Esophagus squamous epithelium (tissue), 4 donors: ENCODE measurements at regions not wholly inside any gene's neighbourhood (a gene's known extent, or its start where the extent isn't known, plus 50 kb on each side); places are given as distances from the start of the nearest gene placed in this dataset.

Source experiments
- POLR2A ChIP-seq, 4 donors: fragments of 450-650 bp; IDR thresholded peaks; one replicate each; pipeline ENCODE4 v1.6.1; 2017; ENCODE audit warnings: antibody characterized with exemption in 4 of 4, mild to moderate bottlenecking in 4 of 4, moderate library complexity in 3 of 4
- TF ChIP-seq, protein P1 (sequence below), 6 experiments: fragments of 450-650 bp in 4 of 6; fragments of 200-600 bp in 2 of 6; sonication (generic) in 2 of 6; IDR thresholded peaks; one replicate each; pipeline ENCODE4 v1.5.1; 2016 to 2019; ENCODE audit warnings: antibody characterized with exemption in 6 of 6, mild to moderate bottlenecking in 4 of 6, moderate library complexity in 4 of 6

DNA sequence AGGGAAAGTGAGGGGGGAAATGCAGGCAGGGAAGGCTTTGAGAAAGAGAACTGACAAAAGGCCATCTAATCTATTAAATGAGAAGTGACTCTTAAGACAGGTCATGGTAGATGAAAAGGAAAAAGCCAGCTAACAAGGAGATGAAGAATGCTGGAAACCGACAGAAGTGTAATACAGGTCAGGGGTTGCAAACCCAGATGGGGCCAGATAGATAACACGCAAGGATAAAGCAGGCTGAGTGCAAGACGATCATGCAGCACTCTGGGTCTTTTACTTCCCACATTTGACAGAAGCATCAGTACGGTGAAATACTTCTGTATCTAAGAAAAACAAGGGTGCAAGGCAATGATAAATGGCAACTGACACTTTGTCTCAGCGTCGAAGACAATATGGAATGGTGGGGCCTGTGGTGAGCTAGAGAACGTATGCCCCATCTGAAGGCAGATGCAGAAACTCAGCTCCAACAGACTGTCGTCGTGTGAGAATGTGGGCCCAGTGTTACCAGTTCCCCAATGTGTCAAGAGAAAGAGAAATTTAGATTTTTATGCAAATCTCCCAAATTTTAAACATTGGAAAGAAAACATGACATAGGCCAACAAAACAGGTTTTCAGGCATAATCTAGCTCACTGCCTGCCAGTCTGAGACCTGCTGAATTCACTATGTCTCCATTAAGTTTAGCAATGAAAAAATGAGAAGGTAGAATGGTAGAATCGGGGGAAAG, 187.4 kb downstream of the PHLDA1 start:
- TF ChIP-seq POLR2A (IDR thresholded peaks at IDR 0.05) = no peak
- TF ChIP-seq, protein P1, sequence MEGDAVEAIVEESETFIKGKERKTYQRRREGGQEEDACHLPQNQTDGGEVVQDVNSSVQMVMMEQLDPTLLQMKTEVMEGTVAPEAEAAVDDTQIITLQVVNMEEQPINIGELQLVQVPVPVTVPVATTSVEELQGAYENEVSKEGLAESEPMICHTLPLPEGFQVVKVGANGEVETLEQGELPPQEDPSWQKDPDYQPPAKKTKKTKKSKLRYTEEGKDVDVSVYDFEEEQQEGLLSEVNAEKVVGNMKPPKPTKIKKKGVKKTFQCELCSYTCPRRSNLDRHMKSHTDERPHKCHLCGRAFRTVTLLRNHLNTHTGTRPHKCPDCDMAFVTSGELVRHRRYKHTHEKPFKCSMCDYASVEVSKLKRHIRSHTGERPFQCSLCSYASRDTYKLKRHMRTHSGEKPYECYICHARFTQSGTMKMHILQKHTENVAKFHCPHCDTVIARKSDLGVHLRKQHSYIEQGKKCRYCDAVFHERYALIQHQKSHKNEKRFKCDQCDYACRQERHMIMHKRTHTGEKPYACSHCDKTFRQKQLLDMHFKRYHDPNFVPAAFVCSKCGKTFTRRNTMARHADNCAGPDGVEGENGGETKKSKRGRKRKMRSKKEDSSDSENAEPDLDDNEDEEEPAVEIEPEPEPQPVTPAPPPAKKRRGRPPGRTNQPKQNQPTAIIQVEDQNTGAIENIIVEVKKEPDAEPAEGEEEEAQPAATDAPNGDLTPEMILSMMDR (IDR thresholded peaks at IDR 0.05) = no peak
